ENCODE measurements at regions not wholly inside any gene's neighbourhood (a gene's known extent, or its start where the extent isn't known, plus 50 kb on each side); places are given as distances from the start of the nearest gene placed in this dataset.

DNA sequence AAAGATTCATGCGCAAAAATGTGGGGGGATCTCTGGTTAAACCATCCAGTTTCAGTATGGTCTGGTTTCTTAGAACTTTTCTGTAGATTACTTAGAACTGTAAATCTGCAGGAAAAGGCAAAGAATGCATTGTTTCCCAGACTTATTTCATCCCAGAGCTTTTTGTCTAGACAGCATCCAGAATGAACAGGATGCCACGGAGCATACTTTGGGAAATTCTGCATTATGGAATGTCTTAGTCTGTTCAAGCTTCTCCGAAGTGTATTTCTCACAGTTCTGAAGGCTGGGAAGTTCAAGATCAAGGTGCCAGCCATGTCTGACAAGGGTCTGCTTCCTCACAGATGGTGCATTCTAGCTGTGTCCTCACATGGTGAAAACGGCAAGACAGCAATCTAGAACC is 136.3 kb downstream of the INHBA start:
- Histone ChIP-seq H3K4me3 (ENCODE audit: low read length) (no peak overlapping the region), H3K9me3 (ENCODE audit: control insufficient read depth, low read length) (no peaks in the 10 kb centered on the region), H3K4me1 (ENCODE audit: control insufficient read depth, insufficient read depth, low read length) (no peaks in the 10 kb centered on the region), H3K27me3 (ENCODE audit: control insufficient read depth, insufficient read depth, low read length, poor library complexity, severe bottlenecking) (no peaks in the 10 kb centered on the region), H3K27ac (ENCODE audit: low read depth, low read length) (no peak overlapping the region), H3K36me3 (ENCODE audit: control insufficient read depth, insufficient read depth, low read length) (no peaks in the 10 kb centered on the region), H3K9ac (ENCODE audit: extremely low read depth, low read length, poor library complexity, severe bottlenecking) (no peak overlapping the region)
- TF ChIP-seq, protein P1, sequence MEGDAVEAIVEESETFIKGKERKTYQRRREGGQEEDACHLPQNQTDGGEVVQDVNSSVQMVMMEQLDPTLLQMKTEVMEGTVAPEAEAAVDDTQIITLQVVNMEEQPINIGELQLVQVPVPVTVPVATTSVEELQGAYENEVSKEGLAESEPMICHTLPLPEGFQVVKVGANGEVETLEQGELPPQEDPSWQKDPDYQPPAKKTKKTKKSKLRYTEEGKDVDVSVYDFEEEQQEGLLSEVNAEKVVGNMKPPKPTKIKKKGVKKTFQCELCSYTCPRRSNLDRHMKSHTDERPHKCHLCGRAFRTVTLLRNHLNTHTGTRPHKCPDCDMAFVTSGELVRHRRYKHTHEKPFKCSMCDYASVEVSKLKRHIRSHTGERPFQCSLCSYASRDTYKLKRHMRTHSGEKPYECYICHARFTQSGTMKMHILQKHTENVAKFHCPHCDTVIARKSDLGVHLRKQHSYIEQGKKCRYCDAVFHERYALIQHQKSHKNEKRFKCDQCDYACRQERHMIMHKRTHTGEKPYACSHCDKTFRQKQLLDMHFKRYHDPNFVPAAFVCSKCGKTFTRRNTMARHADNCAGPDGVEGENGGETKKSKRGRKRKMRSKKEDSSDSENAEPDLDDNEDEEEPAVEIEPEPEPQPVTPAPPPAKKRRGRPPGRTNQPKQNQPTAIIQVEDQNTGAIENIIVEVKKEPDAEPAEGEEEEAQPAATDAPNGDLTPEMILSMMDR (conservative IDR thresholded peaks at IDR 0.05) = no peak
- DNase-seq = no peak
- 89 to 93% methylated on average over 3 to 4 of the region's 4 CpGs for WGBS, 2 experiments (ENCODE audit: insufficient coverage in 1 of 2, insufficient read length in 1 of 2)
- peaks cover 2% of the 10 kb centered on the region for H3K27me3 Mint-ChIP-seq (ENCODE audit: insufficient read depth)
- no peaks in the 10 kb centered on the region for H3K36me3 Mint-ChIP-seq (ENCODE audit: low read depth)
- H3K27ac Mint-ChIP-seq = no peak overlapping the region
- H3K4me1 Mint-ChIP-seq = no peaks in the 10 kb centered on the region
- H3K4me3 Mint-ChIP-seq = no peak overlapping the region
- H3K9me3 Mint-ChIP-seq = no peaks in the 10 kb centered on the region

DNA sequence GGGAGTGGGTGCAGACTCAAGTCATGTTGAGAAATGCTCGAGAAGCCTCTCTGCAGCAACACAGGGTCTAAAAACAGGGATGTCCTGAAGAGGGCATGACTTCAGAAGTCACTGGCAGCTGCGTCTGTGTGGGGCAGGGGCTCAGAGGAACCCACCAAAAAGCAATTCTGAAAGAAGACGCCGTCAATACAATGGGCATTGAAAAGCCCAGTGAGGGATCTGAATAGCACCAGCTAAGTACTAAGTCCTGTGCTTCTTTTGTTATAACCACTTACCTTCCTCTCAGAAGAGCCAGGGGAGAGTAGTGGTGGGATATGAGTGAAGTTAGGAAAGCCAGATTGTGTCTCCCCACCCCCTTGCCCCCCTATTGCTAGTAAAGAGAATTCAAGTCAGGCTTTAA is 137.2 kb downstream of the INHBA start:
- no peaks in the 10 kb centered on the region for H3K9me3 ChIP-seq (ENCODE audit: control insufficient read depth, low read length)
- Mint-ChIP-seq H3K4me1 (no peaks in the 10 kb centered on the region), H3K9me3 (no peaks in the 10 kb centered on the region), H3K27me3 (ENCODE audit: insufficient read depth) (peaks cover 2% of the 10 kb centered on the region), H3K27ac (no peak overlapping the region), H3K4me3 (no peak overlapping the region), H3K36me3 (ENCODE audit: low read depth) (no peaks in the 10 kb centered on the region)
- no peak overlapping the region for H3K27ac ChIP-seq (ENCODE audit: low read depth, low read length)
- no peaks in the 10 kb centered on the region for H3K4me1 ChIP-seq (ENCODE audit: control insufficient read depth, insufficient read depth, low read length)
- H3K27me3 ChIP-seq (ENCODE audit: control insufficient read depth, insufficient read depth, low read length, poor library complexity, severe bottlenecking) = no peaks in the 10 kb centered on the region
- DNase-seq = no peak
- H3K36me3 ChIP-seq (ENCODE audit: control insufficient read depth, insufficient read depth, low read length) = no peaks in the 10 kb centered on the region
- TF ChIP-seq, protein P1 (conservative IDR thresholded peaks at IDR 0.05) = no peak
- no peak overlapping the region for H3K9ac ChIP-seq (ENCODE audit: extremely low read depth, low read length, poor library complexity, severe bottlenecking)
- H3K4me3 ChIP-seq (ENCODE audit: low read length) = no peak overlapping the region
- 83 to 90% methylated on average over 2 to 4 of the region's 4 CpGs for WGBS, 2 experiments (ENCODE audit: insufficient coverage in 1 of 2, insufficient read length in 1 of 2)

DNA sequence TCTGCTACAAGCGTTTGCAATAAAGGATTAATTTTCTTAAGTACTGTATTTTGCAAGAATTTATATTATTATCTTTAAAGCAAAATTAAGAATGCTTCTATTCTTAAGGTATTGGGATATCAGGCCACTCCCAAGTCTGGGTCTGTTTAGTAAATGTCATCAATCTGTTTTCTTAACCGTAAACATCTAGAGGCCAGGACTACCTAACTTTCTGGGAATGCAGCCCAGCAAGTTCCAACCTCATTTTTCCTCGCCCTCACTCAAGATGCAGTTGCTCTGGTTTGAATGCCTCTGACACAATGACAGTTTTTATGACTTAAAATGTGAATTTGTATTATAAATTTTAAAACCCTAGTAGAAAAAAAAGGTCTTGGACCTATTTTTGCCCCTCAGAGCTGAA is 143.5 kb downstream of the INHBA start:
- H3K36me3 ChIP-seq (ENCODE audit: control insufficient read depth, insufficient read depth, low read length) = no peaks in the 10 kb centered on the region

More for the DNA sequence above, 143.5 kb downstream of the INHBA start:
- H3K9me3 ChIP-seq (ENCODE audit: control insufficient read depth, low read length) = peaks cover 16% of the 10 kb centered on the region
- Mint-ChIP-seq H3K27me3 (ENCODE audit: insufficient read depth) (no peaks in the 10 kb centered on the region), H3K27ac (no peak overlapping the region), H3K36me3 (ENCODE audit: low read depth) (no peaks in the 10 kb centered on the region), H3K9me3 (peaks cover 16% of the 10 kb centered on the region), H3K4me3 (no peak overlapping the region), H3K4me1 (peaks cover 2% of the 10 kb centered on the region)
- no peak overlapping the region for H3K27ac ChIP-seq (ENCODE audit: low read depth, low read length)
- TF ChIP-seq, protein P1 (conservative IDR thresholded peaks at IDR 0.05) = no peak
- peaks cover 3% of the 10 kb centered on the region for H3K4me1 ChIP-seq (ENCODE audit: control insufficient read depth, insufficient read depth, low read length)
- no peak for DNase-seq
- H3K4me3 ChIP-seq (ENCODE audit: low read length) = no peak overlapping the region
- H3K27me3 ChIP-seq (ENCODE audit: control insufficient read depth, insufficient read depth, low read length, poor library complexity, severe bottlenecking) = no peaks in the 10 kb centered on the region
- 90 to 92% methylated on average over 2 of the region's 3 CpGs for WGBS, 2 experiments (ENCODE audit: insufficient coverage in 1 of 2, insufficient read length in 1 of 2)
- H3K9ac ChIP-seq (ENCODE audit: extremely low read depth, low read length, poor library complexity, severe bottlenecking) = no peak overlapping the region
